ENCODE measurements at regions not wholly inside any gene's neighbourhood (a gene's known extent, or its start where the extent isn't known, plus 50 kb on each side); places are given as distances from the start of the nearest gene placed in this dataset.

GRCh38 chr5:2298781-2299180, 416.1 kb upstream of the IRX4 start:
- Mint-ChIP-seq H3K27ac (ENCODE audit: unreplicated experiment) (no peak overlapping the region), H3K27me3 (ENCODE audit: unreplicated experiment) (no peaks in the 10 kb centered on the region), H3K36me3 (ENCODE audit: unreplicated experiment) (no peaks in the 10 kb centered on the region), H3K9me3 (ENCODE audit: unreplicated experiment) (peaks cover 20% of the 10 kb centered on the region), H3K4me1 (ENCODE audit: unreplicated experiment) (no peaks in the 10 kb centered on the region), H3K4me3 (ENCODE audit: unreplicated experiment) (no peak overlapping the region)
- no peak for DNase-seq (ENCODE audit: extremely low spot score, unreplicated experiment)
- no peak for TF ChIP-seq CTCF (IDR thresholded peaks at IDR 0.05)

- Mint-ChIP-seq H3K27me3 (ENCODE audit: unreplicated experiment) (no peaks in the 10 kb centered on the region), H3K36me3 (ENCODE audit: unreplicated experiment) (no peaks in the 10 kb centered on the region), H3K9me3 (ENCODE audit: unreplicated experiment) (peaks cover 24% of the 10 kb centered on the region), H3K27ac (ENCODE audit: unreplicated experiment) (no peak overlapping the region), H3K4me1 (ENCODE audit: unreplicated experiment) (no peaks in the 10 kb centered on the region), H3K4me3 (ENCODE audit: unreplicated experiment) (no peak overlapping the region)
- TF ChIP-seq CTCF (IDR thresholded peaks at IDR 0.05), result no peak
- DNase-seq (ENCODE audit: extremely low spot score, unreplicated experiment), result no peak
These were observed 415.3 kb upstream of the IRX4 start for GRCh38 chr5:2297991-2298390.

- H3K9me3 Mint-ChIP-seq (ENCODE audit: unreplicated experiment), result peaks cover 34% of the 10 kb centered on the region
- H3K27me3 Mint-ChIP-seq (ENCODE audit: unreplicated experiment), result no peaks in the 10 kb centered on the region
- DNase-seq (ENCODE audit: extremely low spot score, unreplicated experiment), result no peak
- no peak overlapping the region for H3K27ac Mint-ChIP-seq (ENCODE audit: unreplicated experiment)
- no peak overlapping the region for H3K4me3 Mint-ChIP-seq (ENCODE audit: unreplicated experiment)
- TF ChIP-seq CTCF (IDR thresholded peaks at IDR 0.05), result no peak
- H3K36me3 Mint-ChIP-seq (ENCODE audit: unreplicated experiment), result no peaks in the 10 kb centered on the region
- no peaks in the 10 kb centered on the region for H3K4me1 Mint-ChIP-seq (ENCODE audit: unreplicated experiment)
These were observed 412.8 kb upstream of the IRX4 start for GRCh38 chr5:2295476-2295875.

GRCh38 chr5:2293906-2294305, 411.2 kb upstream of the IRX4 start:
- Mint-ChIP-seq H3K36me3 (ENCODE audit: unreplicated experiment) (no peaks in the 10 kb centered on the region), H3K27ac (ENCODE audit: unreplicated experiment) (no peak overlapping the region), H3K9me3 (ENCODE audit: unreplicated experiment) (peaks cover 34% of the 10 kb centered on the region), H3K27me3 (ENCODE audit: unreplicated experiment) (no peaks in the 10 kb centered on the region), H3K4me1 (ENCODE audit: unreplicated experiment) (no peaks in the 10 kb centered on the region), H3K4me3 (ENCODE audit: unreplicated experiment) (no peak overlapping the region)
- no peak for DNase-seq (ENCODE audit: extremely low spot score, unreplicated experiment)
- TF ChIP-seq CTCF (IDR thresholded peaks at IDR 0.05), result no peak

GRCh38 chr5:2291146-2291840, 408.6 kb upstream of the IRX4 start:
- TF ChIP-seq CTCF (IDR thresholded peaks at IDR 0.05), result no peak
- H3K27me3 Mint-ChIP-seq (ENCODE audit: unreplicated experiment), result no peaks in the 10 kb centered on the region
- no peak overlapping the region for H3K4me3 Mint-ChIP-seq (ENCODE audit: unreplicated experiment)
- peaks cover 25% of the 10 kb centered on the region for H3K9me3 Mint-ChIP-seq (ENCODE audit: unreplicated experiment)
- H3K27ac Mint-ChIP-seq (ENCODE audit: unreplicated experiment), result no peak overlapping the region
- DNase-seq (ENCODE audit: extremely low spot score, unreplicated experiment), result no peak
- no peaks in the 10 kb centered on the region for H3K36me3 Mint-ChIP-seq (ENCODE audit: unreplicated experiment)
- no peaks in the 10 kb centered on the region for H3K4me1 Mint-ChIP-seq (ENCODE audit: unreplicated experiment)
